Mammary epithelial cell (primary cell): ENCODE measurements at regions not wholly inside any gene's neighbourhood (a gene's known extent, or its start where the extent isn't known, plus 50 kb on each side); places are given as distances from the start of the nearest gene placed in this dataset.

ENCODE experiments used
- CTCF ChIP-seq, 2 donors: IDR thresholded peaks in 1 of 2; conservative IDR thresholded peaks in 1 of 2; 2 replicates each; pipeline ENCODE4 v1.5.1; 2011 to 2012; ENCODE audit warnings: inconsistent platforms in 2 of 2, low read length in 2 of 2, mild to moderate bottlenecking in 2 of 2, control low read depth in 1 of 2, low read depth in 1 of 2; ENCODE audit not compliant: insufficient read depth in 1 of 2; ENCODE audit errors: extremely low read depth in 1 of 2
- EZH2 ChIP-seq: IDR thresholded peaks from 2 replicates; pipeline ENCODE4 v1.6.1; 2012; ENCODE audit warnings: low read length, inconsistent platforms, borderline replicate concordance

- TF ChIP-seq CTCF (conservative IDR thresholded peaks at IDR 0.05 in 1 of 2, IDR thresholded peaks at IDR 0.05 in 1 of 2; ENCODE audit: extremely low read depth in 1 of 2, insufficient read depth in 1 of 2, low read depth in 1 of 2, low read length in 2 of 2) (no peak), EZH2 (no peak)
Measured at GRCh38 chr2:63764630-63765029, 77.1 kb upstream of the UGP2 start.
